ENCODE measurements at regions not wholly inside any gene's neighbourhood (a gene's known extent, or its start where the extent isn't known, plus 50 kb on each side); places are given as distances from the start of the nearest gene placed in this dataset.

DNA sequence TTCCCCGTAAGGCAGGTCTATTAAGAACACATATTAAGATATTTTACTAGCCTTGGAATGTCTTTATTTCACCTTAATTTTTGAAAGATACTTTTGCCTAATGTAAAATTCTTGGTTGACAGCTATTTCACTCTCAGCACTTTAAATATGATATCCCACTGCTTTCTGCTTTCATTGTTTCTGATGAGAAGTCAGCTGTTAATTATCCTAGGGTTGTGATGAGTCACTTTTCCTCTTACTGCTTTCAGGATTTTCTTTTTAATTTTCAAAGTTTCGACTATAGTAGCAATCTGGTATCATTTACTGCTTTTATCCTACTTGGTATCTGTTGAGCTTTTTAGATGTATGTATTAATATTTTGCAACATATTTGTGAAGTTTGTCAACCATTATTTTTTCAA, 578.9 kb upstream of the ATP2B1 start:
- no peak for TF ChIP-seq TAF1 (IDR thresholded peaks at IDR 0.05; ENCODE audit: low read depth)
- TF ChIP-seq EZH2 (IDR thresholded peaks at IDR 0.05; ENCODE audit: borderline replicate concordance, insufficient read depth, low read length, poor library complexity, severe bottlenecking): no peak

All from neural cell (in vitro differentiated cells).